Lung (tissue), 11 donors: ENCODE measurements at regions not wholly inside any gene's neighbourhood (a gene's known extent, or its start where the extent isn't known, plus 50 kb on each side); places are given as distances from the start of the nearest gene placed in this dataset.
"Not testable (repeated sequence)": the region's sequence is repeated elsewhere in the genome, so short reads cannot be mapped to it uniquely, and the experiment has no call there.

Experiments used
- ATAC-seq: fragments of 200-7000 bp; cut with Tn5 transposase; one replicate; pipeline ENCODE4 v1.9.1; 2020; ENCODE audit warnings: moderate number of reproducible peaks; ENCODE audit not compliant: insufficient read depth, low FRiP score
- DNase-seq, 3 donors: peaks; one replicate each; pipeline ENCODE4 v3.0.0-alpha.2; 2013 to 2017
- H3K27ac ChIP-seq, 2 donors: one replicate each; pipeline ENCODE4 v1.5.1; 2013; ENCODE audit warnings: mild to moderate bottlenecking in 2 of 2, moderate library complexity in 2 of 2, control low read depth in 1 of 2, inconsistent platforms in 1 of 2, low read depth in 1 of 2, low read length in 1 of 2
- H3K27me3 ChIP-seq, 3 donors: one replicate each; pipeline ENCODE4 v1.5.1; 2013; ENCODE audit warnings: low read length in 2 of 3; ENCODE audit not compliant: control insufficient read depth in 3 of 3, insufficient read depth in 3 of 3
- H3K36me3 ChIP-seq, 4 donors: one replicate each; pipeline ENCODE4 v1.5.1; 2013; ENCODE audit warnings: low read length in 4 of 4, mild to moderate bottlenecking in 1 of 4, moderate library complexity in 1 of 4; ENCODE audit not compliant: control insufficient read depth in 4 of 4, insufficient read depth in 4 of 4
- H3K4me1 ChIP-seq, 5 donors: one replicate each; pipeline ENCODE4 v1.5.1; 2013; ENCODE audit warnings: low read length in 5 of 5, mild to moderate bottlenecking in 2 of 5, moderate library complexity in 1 of 5; ENCODE audit not compliant: control insufficient read depth in 5 of 5, insufficient read depth in 5 of 5
- H3K4me3 ChIP-seq: one replicate; pipeline ENCODE4 v1.5.1; 2013; ENCODE audit warnings: mild to moderate bottlenecking, control low read depth, moderate library complexity
- H3K9ac ChIP-seq, 2 donors: one replicate each; pipeline ENCODE4 v1.5.1; 2013; ENCODE audit warnings: low read length in 2 of 2, control low read depth in 1 of 2; ENCODE audit not compliant: insufficient read depth in 1 of 2
- H3K9me3 ChIP-seq, 4 donors: one replicate each; pipeline ENCODE4 v1.5.1; 2013; ENCODE audit warnings: low read length in 3 of 4, mild to moderate bottlenecking in 1 of 4, moderate library complexity in 1 of 4; ENCODE audit not compliant: control insufficient read depth in 4 of 4, insufficient read depth in 3 of 4
- WGBS, 2 donors: extraction: QIAGEN DNeasy Blood & Tissue Kit; methylation state at CpG; one replicate each; pipeline ENCODE4 v1.1.7; 2013; 5-methylcytosine and 5-hydroxymethylcytosine counted together
- TF ChIP-seq, protein P1 (sequence below): IDR thresholded peaks from 2 replicates; pipeline ENCODE4 v1.5.1; 2012; ENCODE audit warnings: mild to moderate bottlenecking; ENCODE audit errors: control extremely low read depth, extremely low read depth
- donor health status: control.
- donor health status: control.
- donor health status: Bipolar disorder and iron deficiency.
- donor health status: healthy.
- donor health status: DM: yes; HTN: yes; CAD: no.

DNA sequence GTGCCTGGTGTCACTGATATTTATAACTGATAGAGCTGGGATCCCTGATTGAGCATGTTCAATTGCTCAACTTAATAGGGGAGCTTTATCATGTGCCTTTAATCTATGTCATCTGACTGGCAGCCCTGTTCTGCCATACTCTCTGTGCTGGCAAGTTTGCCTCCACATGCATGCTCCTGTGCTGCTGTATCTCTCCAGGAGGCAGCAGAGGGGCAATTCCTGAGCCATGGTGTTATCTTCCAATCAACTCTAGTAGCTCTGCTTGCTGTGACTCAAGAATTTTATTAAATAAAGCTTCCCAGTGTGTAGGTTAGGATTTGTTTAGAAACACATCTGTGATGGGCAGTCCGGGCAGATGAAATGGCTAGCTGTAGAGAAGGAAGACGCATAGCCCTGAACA, 642.0 kb downstream of the KIF4B start:
- DNase-seq (no peak), ATAC-seq (no peak)
- no peak overlapping the region for H3K27ac ChIP-seq
- WGBS, 2 donors: 86 to 89% methylated on average over 2 of the region's 2 CpGs
- H3K27me3 ChIP-seq: no peaks in the 10 kb centered on the region
- TF ChIP-seq, protein P1, sequence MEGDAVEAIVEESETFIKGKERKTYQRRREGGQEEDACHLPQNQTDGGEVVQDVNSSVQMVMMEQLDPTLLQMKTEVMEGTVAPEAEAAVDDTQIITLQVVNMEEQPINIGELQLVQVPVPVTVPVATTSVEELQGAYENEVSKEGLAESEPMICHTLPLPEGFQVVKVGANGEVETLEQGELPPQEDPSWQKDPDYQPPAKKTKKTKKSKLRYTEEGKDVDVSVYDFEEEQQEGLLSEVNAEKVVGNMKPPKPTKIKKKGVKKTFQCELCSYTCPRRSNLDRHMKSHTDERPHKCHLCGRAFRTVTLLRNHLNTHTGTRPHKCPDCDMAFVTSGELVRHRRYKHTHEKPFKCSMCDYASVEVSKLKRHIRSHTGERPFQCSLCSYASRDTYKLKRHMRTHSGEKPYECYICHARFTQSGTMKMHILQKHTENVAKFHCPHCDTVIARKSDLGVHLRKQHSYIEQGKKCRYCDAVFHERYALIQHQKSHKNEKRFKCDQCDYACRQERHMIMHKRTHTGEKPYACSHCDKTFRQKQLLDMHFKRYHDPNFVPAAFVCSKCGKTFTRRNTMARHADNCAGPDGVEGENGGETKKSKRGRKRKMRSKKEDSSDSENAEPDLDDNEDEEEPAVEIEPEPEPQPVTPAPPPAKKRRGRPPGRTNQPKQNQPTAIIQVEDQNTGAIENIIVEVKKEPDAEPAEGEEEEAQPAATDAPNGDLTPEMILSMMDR: no peak
- H3K4me3 ChIP-seq: no peak overlapping the region
- no peak overlapping the region for H3K9ac ChIP-seq
- no peaks in the 10 kb centered on the region for H3K36me3 ChIP-seq
- peaks cover 0 to 1% (median 0%) of the 10 kb centered on the region in 4 donors for H3K9me3 ChIP-seq
- H3K4me1 ChIP-seq: no peaks in the 10 kb centered on the region

DNA sequence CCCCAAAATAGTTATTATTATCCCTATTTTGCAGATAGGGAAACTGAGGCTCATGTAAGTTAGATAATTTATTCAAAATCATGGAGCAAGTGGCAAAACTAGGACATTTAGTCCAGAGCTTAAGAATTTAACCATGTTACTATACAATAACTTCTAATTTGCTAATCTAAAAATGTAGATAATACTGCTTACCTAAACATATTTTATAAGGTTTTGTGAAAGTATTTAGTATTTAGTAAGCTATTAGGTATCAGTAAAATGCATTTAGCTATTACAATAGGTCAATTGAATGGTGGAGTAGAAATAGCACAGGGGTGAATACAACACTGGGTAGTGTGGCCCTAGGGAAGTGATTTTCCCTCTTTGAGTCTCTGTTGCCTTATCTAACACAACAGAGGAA, 648.3 kb downstream of the KIF4B start:
- no peaks in the 10 kb centered on the region for H3K9me3 ChIP-seq

DNA sequence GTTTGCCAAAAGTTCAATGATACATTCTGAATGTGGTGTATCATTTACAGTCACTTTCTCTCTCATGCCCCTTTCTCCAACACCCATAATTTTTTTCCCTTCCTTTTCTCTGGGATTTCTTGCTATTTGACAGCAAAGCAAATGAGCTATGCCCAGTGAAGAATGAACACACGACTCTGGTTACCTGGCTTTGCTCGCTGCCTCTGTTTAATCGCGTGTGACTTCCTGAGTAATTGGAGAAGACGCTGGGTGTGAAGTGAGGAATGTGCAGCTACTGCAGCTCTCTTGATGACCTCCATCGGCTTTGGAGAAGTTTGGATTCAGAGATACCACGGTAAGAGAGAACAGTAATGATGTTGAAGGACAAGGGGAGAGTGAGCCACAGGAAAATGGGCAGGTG, 651.8 kb downstream of the KIF4B start:
- 64 to 70% methylated on average over 7 of the region's 7 CpGs for WGBS, 2 donors
- Histone ChIP-seq H3K4me1 (no peaks in the 10 kb centered on the region), H3K36me3 (no peaks in the 10 kb centered on the region), H3K27me3 (no peaks in the 10 kb centered on the region), H3K27ac (no peak overlapping the region), H3K4me3 (no peak overlapping the region), H3K9ac (no peak overlapping the region), H3K9me3 (no peaks in the 10 kb centered on the region)
- ATAC-seq: no peak
- DNase-seq: no peak
- TF ChIP-seq, protein P1: no peak

More for the DNA sequence above, 648.3 kb downstream of the KIF4B start:
- H3K27me3 ChIP-seq: no peaks in the 10 kb centered on the region
- DNase-seq (no peak), ATAC-seq (no peak)
- no peaks in the 10 kb centered on the region for H3K36me3 ChIP-seq
- no peaks in the 10 kb centered on the region for H3K4me1 ChIP-seq
- H3K4me3 ChIP-seq: no peak overlapping the region
- TF ChIP-seq, protein P1: no peak
- no peak overlapping the region for H3K9ac ChIP-seq
- no peak overlapping the region for H3K27ac ChIP-seq

DNA sequence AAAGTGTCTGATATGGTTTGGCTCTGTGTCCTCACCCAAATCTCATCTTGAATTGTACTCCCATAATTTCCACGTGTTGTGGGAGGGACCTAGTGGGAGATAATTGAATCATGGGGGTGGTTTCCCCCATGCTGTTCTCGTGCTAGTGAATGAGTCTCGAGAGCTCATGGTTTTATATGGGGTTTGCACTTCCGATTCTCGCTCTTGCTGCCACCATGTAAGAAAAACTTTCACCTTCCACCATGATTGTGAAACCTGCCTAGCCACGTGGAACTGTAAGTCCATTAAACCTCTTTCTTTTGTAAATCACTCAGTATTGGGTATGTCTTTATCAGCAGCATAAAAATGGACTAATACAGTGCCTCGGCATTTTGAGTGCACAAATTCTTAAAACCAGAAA, 655.0 kb upstream of the SGCD start:
- not testable (repeated sequence) for H3K4me1 ChIP-seq, H3K27ac ChIP-seq, H3K9me3 ChIP-seq, H3K36me3 ChIP-seq, H3K9ac ChIP-seq, H3K27me3 ChIP-seq, ATAC-seq, H3K4me3 ChIP-seq, DNase-seq
- 72 to 74% methylated on average over 7 of the region's 7 CpGs for WGBS, 2 donors
